Mucosa of descending colon (tissue), 3 donors: ENCODE measurements at regions not wholly inside any gene's neighbourhood (a gene's known extent, or its start where the extent isn't known, plus 50 kb on each side); places are given as distances from the start of the nearest gene placed in this dataset.

ENCODE experiments used
- ATAC-seq: fragments of 200-7000 bp; cut with Tn5 transposase; one replicate; pipeline ENCODE4 v1.9.1; 2020; ENCODE audit warnings: mild to moderate bottlenecking, moderate library complexity
- DNase-seq, 3 donors: peaks; one replicate each; pipeline ENCODE4 v3.0.0-alpha.2; 2020
- H3K36me3 ChIP-seq: fragments of 200-600 bp; one replicate; pipeline ENCODE4 v1.8.0; 2021; ENCODE audit warnings: low read depth, mild to moderate bottlenecking
- H3K4me1 ChIP-seq: fragments of 200-600 bp; one replicate; pipeline ENCODE4 v1.8.0; 2021; ENCODE audit warnings: low read depth, mild to moderate bottlenecking
- H3K4me3 ChIP-seq: fragments of 200-600 bp; one replicate; pipeline ENCODE4 v1.8.0; 2021; ENCODE audit warnings: mild to moderate bottlenecking
- H3K9me3 ChIP-seq: fragments of 200-600 bp; one replicate; pipeline ENCODE4 v1.8.0; 2021; ENCODE audit warnings: mild to moderate bottlenecking
- intact Hi-C, 2 donors: fragments of 100-400 bp; cut with DNase I in 1 of 2; cut with micrococcal nuclease in 1 of 2; formaldehyde crosslinking; loops; one replicate each; pipeline versions ENCODE4 v1.11.0 to v1.11.1; 2022; cut with DNase I, micrococcal nuclease
- TF ChIP-seq, protein P1 (sequence below): fragments of 200-600 bp; IDR thresholded peaks from one replicate; pipeline ENCODE4 v1.8.0; 2022; ENCODE audit warnings: antibody characterized with exemption, mild to moderate bottlenecking
- donor health status: DM: no; HTN: no; CAD: no; lungs with moderate emphysema.
- donor health status: DM: no; HTN: no; CAD: no.
- donor health status: DM: no; HTN: yes; CAD: no.

DNA sequence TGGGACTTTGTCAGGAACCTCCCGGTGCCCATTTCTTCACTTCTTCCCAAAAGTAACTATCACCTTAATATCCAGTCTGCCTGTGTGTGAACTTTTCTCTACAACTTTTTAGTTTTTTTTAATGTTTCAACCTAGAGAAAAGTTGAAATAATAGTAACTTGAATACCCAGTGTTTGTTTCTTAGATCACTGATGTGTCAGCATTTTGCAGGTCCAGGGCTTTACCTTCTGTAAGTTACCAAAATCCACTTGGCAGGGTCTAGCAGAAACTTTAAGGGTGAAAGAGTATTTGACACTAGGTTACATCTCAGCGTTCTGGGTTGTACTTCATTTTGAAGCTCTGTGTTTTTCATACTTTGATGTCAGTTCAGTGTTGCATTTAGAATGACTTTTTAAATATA, 372.7 kb downstream of the ARL4A start:
- no peak for ATAC-seq
- intact Hi-C loops = no loop called here

DNA sequence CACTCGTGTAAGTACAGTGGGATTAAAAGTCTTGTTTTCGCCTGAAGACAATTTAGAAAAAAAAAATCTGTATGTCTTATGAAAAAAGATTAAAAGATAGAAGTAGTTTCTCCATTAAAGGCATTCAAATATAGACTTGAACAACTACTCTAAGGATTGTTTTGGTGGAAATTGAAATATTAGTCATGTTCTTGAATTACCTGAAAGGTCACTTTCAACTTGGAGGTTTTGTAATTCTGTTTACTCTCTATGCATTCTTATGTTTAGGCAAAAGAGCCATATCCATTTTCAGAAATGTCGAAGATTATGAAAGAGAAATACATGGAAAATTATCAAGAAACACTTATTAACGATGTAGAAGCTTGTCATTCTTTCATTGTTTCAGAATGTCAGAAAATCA, 373.7 kb downstream of the ARL4A start:
- DNase-seq (no peak), ATAC-seq (no peak)
- TF ChIP-seq, protein P1, sequence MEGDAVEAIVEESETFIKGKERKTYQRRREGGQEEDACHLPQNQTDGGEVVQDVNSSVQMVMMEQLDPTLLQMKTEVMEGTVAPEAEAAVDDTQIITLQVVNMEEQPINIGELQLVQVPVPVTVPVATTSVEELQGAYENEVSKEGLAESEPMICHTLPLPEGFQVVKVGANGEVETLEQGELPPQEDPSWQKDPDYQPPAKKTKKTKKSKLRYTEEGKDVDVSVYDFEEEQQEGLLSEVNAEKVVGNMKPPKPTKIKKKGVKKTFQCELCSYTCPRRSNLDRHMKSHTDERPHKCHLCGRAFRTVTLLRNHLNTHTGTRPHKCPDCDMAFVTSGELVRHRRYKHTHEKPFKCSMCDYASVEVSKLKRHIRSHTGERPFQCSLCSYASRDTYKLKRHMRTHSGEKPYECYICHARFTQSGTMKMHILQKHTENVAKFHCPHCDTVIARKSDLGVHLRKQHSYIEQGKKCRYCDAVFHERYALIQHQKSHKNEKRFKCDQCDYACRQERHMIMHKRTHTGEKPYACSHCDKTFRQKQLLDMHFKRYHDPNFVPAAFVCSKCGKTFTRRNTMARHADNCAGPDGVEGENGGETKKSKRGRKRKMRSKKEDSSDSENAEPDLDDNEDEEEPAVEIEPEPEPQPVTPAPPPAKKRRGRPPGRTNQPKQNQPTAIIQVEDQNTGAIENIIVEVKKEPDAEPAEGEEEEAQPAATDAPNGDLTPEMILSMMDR = no peak
- Histone ChIP-seq H3K36me3 (no peaks in the 10 kb centered on the region), H3K4me3 (no peak overlapping the region), H3K4me1 (no peaks in the 10 kb centered on the region), H3K9me3 (no peaks in the 10 kb centered on the region)
- intact Hi-C loops = no loop called here

More for the DNA sequence above, 372.7 kb downstream of the ARL4A start:
- H3K9me3 ChIP-seq = no peaks in the 10 kb centered on the region
- no peaks in the 10 kb centered on the region for H3K4me1 ChIP-seq
- no peaks in the 10 kb centered on the region for H3K36me3 ChIP-seq
- H3K4me3 ChIP-seq = no peak overlapping the region
- DNase-seq = no peak
- TF ChIP-seq, protein P1 = no peak

DNA sequence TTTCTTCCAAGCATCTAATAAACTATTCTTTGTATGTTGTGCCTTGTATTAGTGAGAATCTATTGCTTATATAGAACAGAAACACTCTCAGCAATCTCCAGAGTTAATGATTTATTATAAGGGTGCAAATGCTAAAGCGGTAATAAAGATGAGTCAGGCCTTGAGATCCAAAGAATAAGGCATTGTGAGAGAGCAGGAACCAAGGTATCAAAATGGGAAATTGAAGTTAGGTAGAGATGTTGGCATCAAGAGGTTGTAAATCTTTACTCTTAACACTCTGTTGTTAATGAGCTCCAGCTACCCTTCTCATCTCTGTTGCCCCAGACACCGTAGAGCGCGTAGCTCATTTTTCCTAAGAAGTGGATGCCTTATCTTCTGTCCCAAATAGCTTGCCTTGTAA, 375.2 kb downstream of the ARL4A start:
- Histone ChIP-seq H3K36me3 (no peaks in the 10 kb centered on the region), H3K4me3 (no peak overlapping the region), H3K4me1 (no peaks in the 10 kb centered on the region), H3K9me3 (no peaks in the 10 kb centered on the region)
- ATAC-seq (peak; percentile 72), DNase-seq (no peak)
- intact Hi-C loops = no loop called here
- TF ChIP-seq, protein P1 = no peak

DNA sequence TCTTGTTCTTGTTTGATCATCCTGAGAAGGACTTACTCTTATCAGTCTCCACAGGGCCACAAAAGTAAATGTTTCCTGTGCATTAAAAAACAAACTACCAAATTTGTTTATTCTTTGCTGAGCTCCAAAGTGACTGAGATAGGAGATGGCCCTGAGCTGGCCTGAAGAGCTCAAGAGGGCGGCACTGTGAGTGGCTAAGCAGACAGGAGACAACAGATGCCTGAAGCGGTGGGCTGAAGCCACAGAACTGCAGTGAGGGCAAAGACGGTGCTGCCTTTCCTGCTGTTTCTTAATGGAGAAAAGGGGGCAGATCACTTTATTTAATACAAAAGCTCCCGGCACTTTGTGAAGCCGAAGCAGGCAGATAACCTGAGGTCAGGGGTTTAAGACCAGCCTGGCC, 379.6 kb downstream of the ARL4A start:
- intact Hi-C loops = no loop called here
- H3K36me3 ChIP-seq = no peaks in the 10 kb centered on the region
- TF ChIP-seq, protein P1 = no peak
- no peaks in the 10 kb centered on the region for H3K9me3 ChIP-seq
- DNase-seq (no peak), ATAC-seq (no peak)
- no peak overlapping the region for H3K4me3 ChIP-seq
- H3K4me1 ChIP-seq = no peaks in the 10 kb centered on the region

DNA sequence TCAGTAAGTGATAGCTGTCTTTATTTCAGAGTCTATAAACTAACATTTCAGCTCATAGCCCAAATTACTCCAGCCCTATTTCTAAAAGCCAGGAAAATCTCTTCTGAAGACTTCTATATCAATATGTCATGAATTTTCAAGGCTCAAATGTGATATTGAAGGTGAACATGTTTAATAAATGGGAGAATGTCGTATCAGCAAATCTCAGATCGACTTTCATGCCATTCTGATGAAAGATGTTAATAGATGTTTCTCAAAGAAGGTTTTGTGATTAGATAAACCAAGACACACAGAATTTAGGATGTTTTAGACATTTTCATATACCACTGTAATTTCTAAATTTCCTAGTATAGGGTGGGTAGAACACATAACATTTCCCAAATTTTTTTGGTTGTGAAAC, 380.6 kb downstream of the ARL4A start:
- Histone ChIP-seq H3K4me3 (no peak overlapping the region), H3K36me3 (no peaks in the 10 kb centered on the region), H3K9me3 (no peaks in the 10 kb centered on the region), H3K4me1 (no peaks in the 10 kb centered on the region)
- DNase-seq (no peak), ATAC-seq (no peak)
- intact Hi-C loops = no loop called here
- TF ChIP-seq, protein P1 = no peak

DNA sequence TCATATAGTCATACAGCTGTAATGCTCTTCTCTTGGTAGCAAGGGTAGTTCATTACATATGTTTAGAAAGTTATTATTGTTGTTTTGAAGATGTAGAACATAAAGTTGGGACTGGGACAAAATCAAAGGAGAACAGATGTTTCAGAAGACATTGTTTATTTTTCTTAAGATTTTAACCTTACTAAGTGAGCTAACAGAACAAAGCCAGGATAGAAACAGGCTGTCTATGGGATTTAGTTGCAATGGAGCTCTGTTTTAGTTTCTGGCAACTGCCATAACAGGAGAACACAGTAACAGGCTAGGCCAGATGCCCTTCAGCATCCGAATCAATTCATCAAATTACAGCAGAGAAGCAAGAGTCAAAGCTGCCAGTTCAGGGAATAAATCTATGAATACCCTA, 382.4 kb downstream of the ARL4A start:
- TF ChIP-seq, protein P1 = no peak
- no peaks in the 10 kb centered on the region for H3K36me3 ChIP-seq
- intact Hi-C loops = no loop called here
- ATAC-seq = no peak
- no peaks in the 10 kb centered on the region for H3K9me3 ChIP-seq
- no peaks in the 10 kb centered on the region for H3K4me1 ChIP-seq
- no peak for DNase-seq
- no peak overlapping the region for H3K4me3 ChIP-seq
